ENCODE measurements at regions not wholly inside any gene's neighbourhood (a gene's known extent, or its start where the extent isn't known, plus 50 kb on each side); places are given as distances from the start of the nearest gene placed in this dataset.

DNA sequence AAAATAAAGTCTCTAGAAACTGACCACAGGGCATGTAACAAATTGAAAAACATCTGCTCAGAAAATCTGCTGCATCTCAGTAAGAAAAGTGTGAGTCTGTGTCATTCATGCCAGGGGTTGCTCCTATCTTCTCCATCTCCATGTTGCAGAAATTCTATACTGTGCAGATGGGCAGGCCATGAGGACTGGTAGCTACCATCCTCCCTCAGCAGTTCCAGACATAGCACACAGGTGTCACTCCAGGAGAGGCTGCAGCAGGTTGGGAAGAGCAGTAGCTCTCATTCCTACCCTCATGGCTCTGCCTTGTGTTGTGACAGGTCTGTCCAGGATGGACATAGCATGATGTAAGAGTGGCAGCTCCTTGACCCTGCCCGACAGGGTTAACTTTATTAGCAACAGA is 173.4 kb downstream of the NDUFS4 start:
- Histone ChIP-seq H3K9ac (ENCODE audit: insufficient read depth, low read length, poor library complexity, severe bottlenecking) (no peak overlapping the region), H3K4me2 (replicated peaks; ENCODE audit: extremely low read depth, low read length, poor library complexity, severe bottlenecking) (no peak overlapping the region), H3K27ac (ENCODE audit: low read depth in 1 of 2, low read length in 2 of 2) (no peak overlapping the region), H3K4me3 (replicated peaks in 1 of 3; ENCODE audit: low read depth in 2 of 3, low read length in 3 of 3) (no peak overlapping the region), H3K79me2 (ENCODE audit: insufficient read depth, low read length) (no peaks in the 10 kb centered on the region), H2AFZ (ENCODE audit: insufficient read depth, low read depth, low read length, poor library complexity, severe bottlenecking) (no peak overlapping the region), H4K20me1 (ENCODE audit: insufficient read depth, low read length) (no peaks in the 10 kb centered on the region), H3K4me1 (ENCODE audit: control insufficient read depth in 1 of 2, insufficient read depth in 2 of 2, low read length in 2 of 2) (peaks cover 0 to 2% of the 10 kb centered on the region in 2 donors), H3K9me3 (replicated peaks in 1 of 2; ENCODE audit: control insufficient read depth in 1 of 2, insufficient read depth in 1 of 2, low read length in 2 of 2) (no peaks in the 10 kb centered on the region), H3K27me3 (ENCODE audit: control insufficient read depth in 2 of 2, insufficient read depth in 2 of 2, low read length in 2 of 2) (no peaks in the 10 kb centered on the region), H3K36me3 (replicated peaks in 1 of 2; ENCODE audit: control insufficient read depth in 1 of 2, insufficient read depth in 2 of 2, low read length in 2 of 2) (no peaks in the 10 kb centered on the region)
- intact Hi-C loops (cut with micrococcal nuclease): no loop called here
- no peaks in the 10 kb centered on the region for H3K36me3 Mint-ChIP-seq
- H3K4me1 Mint-ChIP-seq: peaks cover 8% of the 10 kb centered on the region
- no CpG with 5 or more reads among the region's 1 CpG for WGBS (ENCODE audit: insufficient coverage)
- peaks cover 0 to 1% (median 0%) of the 10 kb centered on the region in 3 donors for H3K27me3 Mint-ChIP-seq (ENCODE audit: low read depth in 3 of 3)
- H3K9me3 Mint-ChIP-seq: peaks cover 0 to 10% (median 4%) of the 10 kb centered on the region in 7 donors
- no peak for DNase-seq
- H3K4me3 Mint-ChIP-seq: no peak overlapping the region
- H3K27ac Mint-ChIP-seq: no peak overlapping the region
- TF ChIP-seq CTCF (IDR thresholded peaks at IDR 0.05): no peak

DNA sequence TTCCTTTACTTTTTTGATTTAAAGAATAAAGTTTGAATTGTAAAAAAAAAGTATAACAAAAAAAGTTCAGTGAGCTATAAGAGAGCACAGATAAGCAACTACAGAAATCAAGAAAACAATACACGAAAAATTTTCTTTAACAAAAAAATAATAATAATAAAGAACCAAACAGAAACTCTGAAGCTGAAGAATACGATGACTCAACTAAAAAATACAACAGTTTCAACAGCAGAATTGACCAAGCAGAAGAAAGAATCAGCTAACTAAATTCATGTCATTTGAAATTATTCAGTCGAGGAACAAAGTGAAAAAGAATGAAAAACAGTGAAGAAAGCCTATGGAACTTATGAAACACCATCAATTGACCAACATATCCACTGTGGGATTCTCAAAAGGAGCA is 177.7 kb downstream of the NDUFS4 start:
- TF ChIP-seq CTCF (IDR thresholded peaks at IDR 0.05): no peak
- H3K4me2 ChIP-seq (replicated peaks; ENCODE audit: extremely low read depth, low read length, poor library complexity, severe bottlenecking): no peak overlapping the region
- H4K20me1 ChIP-seq (ENCODE audit: insufficient read depth, low read length): no peaks in the 10 kb centered on the region
- H3K36me3 ChIP-seq (replicated peaks in 1 of 2; ENCODE audit: control insufficient read depth in 1 of 2, insufficient read depth in 2 of 2, low read length in 2 of 2): no peaks in the 10 kb centered on the region
- whole genome bisulfite sequencing (ENCODE audit: insufficient coverage): no CpG with 5 or more reads among the region's 3 CpGs
- no peaks in the 10 kb centered on the region for H3K9me3 ChIP-seq (replicated peaks in 1 of 2; ENCODE audit: control insufficient read depth in 1 of 2, insufficient read depth in 1 of 2, low read length in 2 of 2)
- Mint-ChIP-seq H3K4me1 (no peaks in the 10 kb centered on the region), H3K9me3 (peaks cover 3 to 14% (median 8%) of the 10 kb centered on the region in 7 donors), H3K27ac (no peak overlapping the region), H3K4me3 (no peak overlapping the region), H3K36me3 (no peaks in the 10 kb centered on the region), H3K27me3 (ENCODE audit: low read depth in 3 of 3) (peaks cover 0 to 1% (median 0%) of the 10 kb centered on the region in 3 donors)
- H2AFZ ChIP-seq (ENCODE audit: insufficient read depth, low read depth, low read length, poor library complexity, severe bottlenecking): no peak overlapping the region
- H3K79me2 ChIP-seq (ENCODE audit: insufficient read depth, low read length): no peaks in the 10 kb centered on the region
- H3K9ac ChIP-seq (ENCODE audit: insufficient read depth, low read length, poor library complexity, severe bottlenecking): no peak overlapping the region
- no peak overlapping the region for H3K27ac ChIP-seq (ENCODE audit: low read depth in 1 of 2, low read length in 2 of 2)
- no peak overlapping the region for H3K4me3 ChIP-seq (replicated peaks in 1 of 3; ENCODE audit: low read depth in 2 of 3, low read length in 3 of 3)
- no peaks in the 10 kb centered on the region for H3K4me1 ChIP-seq (ENCODE audit: control insufficient read depth in 1 of 2, insufficient read depth in 2 of 2, low read length in 2 of 2)
- DNase-seq: no peak
- H3K27me3 ChIP-seq (ENCODE audit: control insufficient read depth in 2 of 2, insufficient read depth in 2 of 2, low read length in 2 of 2): no peaks in the 10 kb centered on the region
- intact Hi-C loops (cut with micrococcal nuclease): no loop called here
